SJCRH30 (cell line): ENCODE measurements at regions not wholly inside any gene's neighbourhood (a gene's known extent, or its start where the extent isn't known, plus 50 kb on each side); places are given as distances from the start of the nearest gene placed in this dataset.

Experiments
- DNase-seq, 2 experiments: peaks; one replicate each; pipeline ENCODE4 v3.0.0-alpha.2; 2015 to 2020
- H3K27ac ChIP-seq: fragments of 250-450 bp; sonication (Bioruptor Pico); 2 replicates; pipeline ENCODE4 v1.5.1; 2020; ENCODE audit warnings: mild to moderate bottlenecking, moderate library complexity
- H3K27me3 ChIP-seq: fragments of 250-450 bp; sonication (Bioruptor Pico); 2 replicates; pipeline ENCODE4 v1.5.1; 2020; ENCODE audit warnings: mild to moderate bottlenecking, moderate library complexity
- H3K36me3 ChIP-seq: fragments of 250-450 bp; sonication (Bioruptor Pico); 2 replicates; pipeline ENCODE4 v1.5.1; 2020; ENCODE audit warnings: mild to moderate bottlenecking, moderate library complexity
- H3K4me1 ChIP-seq: fragments of 250-450 bp; sonication (Bioruptor Pico); 2 replicates; pipeline ENCODE4 v1.5.1; 2020; ENCODE audit warnings: mild to moderate bottlenecking, moderate library complexity
- H3K4me3 ChIP-seq: fragments of 250-450 bp; sonication (Bioruptor Pico); 2 replicates; pipeline ENCODE4 v1.5.1; 2020; ENCODE audit warnings: mild to moderate bottlenecking, moderate library complexity
- H3K9me3 ChIP-seq: fragments of 250-450 bp; sonication (Bioruptor Pico); replicated peaks from 2 replicates; pipeline ENCODE4 v1.5.1; 2020; ENCODE audit warnings: mild to moderate bottlenecking, moderate library complexity

- H3K4me3 ChIP-seq: no peak overlapping the region
- no peaks in the 10 kb centered on the region for H3K27me3 ChIP-seq
- no peak overlapping the region for H3K27ac ChIP-seq
- no peaks in the 10 kb centered on the region for H3K36me3 ChIP-seq
- H3K9me3 ChIP-seq: no peaks in the 10 kb centered on the region
- DNase-seq: no peak
- no peaks in the 10 kb centered on the region for H3K4me1 ChIP-seq
These were observed 72.1 kb upstream of the FOXQ1 start for GRCh38 chr6:1239805-1240204.

GRCh38 chr6:1238040-1238439 is 73.9 kb upstream of the FOXQ1 start:
- Histone ChIP-seq H3K4me1 (no peaks in the 10 kb centered on the region), H3K27me3 (no peaks in the 10 kb centered on the region), H3K36me3 (no peaks in the 10 kb centered on the region), H3K27ac (no peak overlapping the region), H3K9me3 (no peaks in the 10 kb centered on the region), H3K4me3 (no peak overlapping the region)
- DNase-seq: no peak

GRCh38 chr6:1237636-1238035 is 74.3 kb upstream of the FOXQ1 start:
- no peaks in the 10 kb centered on the region for H3K4me1 ChIP-seq
- H3K9me3 ChIP-seq: no peaks in the 10 kb centered on the region
- no peak overlapping the region for H3K27ac ChIP-seq
- no peaks in the 10 kb centered on the region for H3K27me3 ChIP-seq
- H3K36me3 ChIP-seq: no peaks in the 10 kb centered on the region
- H3K4me3 ChIP-seq: no peak overlapping the region
- DNase-seq: no peak

- no peaks in the 10 kb centered on the region for H3K36me3 ChIP-seq
- no peaks in the 10 kb centered on the region for H3K9me3 ChIP-seq
- no peak overlapping the region for H3K27ac ChIP-seq
- DNase-seq: no peak
- H3K27me3 ChIP-seq: no peaks in the 10 kb centered on the region
- no peak overlapping the region for H3K4me3 ChIP-seq
- H3K4me1 ChIP-seq: no peaks in the 10 kb centered on the region
These were observed 76.1 kb upstream of the FOXQ1 start for GRCh38 chr6:1235825-1236224.

GRCh38 chr6:1233924-1234323 is 78.0 kb upstream of the FOXQ1 start:
- Histone ChIP-seq H3K9me3 (no peaks in the 10 kb centered on the region), H3K27me3 (no peaks in the 10 kb centered on the region), H3K4me1 (no peaks in the 10 kb centered on the region), H3K36me3 (no peaks in the 10 kb centered on the region), H3K27ac (no peak overlapping the region), H3K4me3 (no peak overlapping the region)
- no peak for DNase-seq

- no peaks in the 10 kb centered on the region for H3K27me3 ChIP-seq
- H3K9me3 ChIP-seq: no peaks in the 10 kb centered on the region
- no peak overlapping the region for H3K4me3 ChIP-seq
- H3K27ac ChIP-seq: no peak overlapping the region
- DNase-seq: no peak
- H3K36me3 ChIP-seq: no peaks in the 10 kb centered on the region
- no peaks in the 10 kb centered on the region for H3K4me1 ChIP-seq
These were observed 79.3 kb upstream of the FOXQ1 start for GRCh38 chr6:1232578-1232977.

- DNase-seq: no peak
- no peaks in the 10 kb centered on the region for H3K27me3 ChIP-seq
- no peak overlapping the region for H3K27ac ChIP-seq
- no peaks in the 10 kb centered on the region for H3K9me3 ChIP-seq
- no peaks in the 10 kb centered on the region for H3K4me1 ChIP-seq
- H3K4me3 ChIP-seq: no peak overlapping the region
- H3K36me3 ChIP-seq: no peaks in the 10 kb centered on the region
These were observed 80.0 kb upstream of the FOXQ1 start for GRCh38 chr6:1231941-1232340.

GRCh38 chr6:1230689-1231605 is 81.0 kb upstream of the FOXQ1 start:
- Histone ChIP-seq H3K27me3 (no peaks in the 10 kb centered on the region), H3K4me3 (no peak overlapping the region), H3K4me1 (no peaks in the 10 kb centered on the region), H3K9me3 (no peaks in the 10 kb centered on the region), H3K36me3 (no peaks in the 10 kb centered on the region), H3K27ac (no peak overlapping the region)
- DNase-seq: no peak

- no peak for DNase-seq
These were observed 81.6 kb upstream of the FOXQ1 start for GRCh38 chr6:1230281-1230680.

GRCh38 chr6:1229808-1230207 is 82.1 kb upstream of the FOXQ1 start:
- Histone ChIP-seq H3K4me1 (no peaks in the 10 kb centered on the region), H3K27me3 (no peaks in the 10 kb centered on the region), H3K9me3 (no peaks in the 10 kb centered on the region), H3K4me3 (no peak overlapping the region), H3K27ac (no peak overlapping the region), H3K36me3 (no peaks in the 10 kb centered on the region)
- DNase-seq: no peak

More at GRCh38 chr6:1230281-1230680, 81.6 kb upstream of the FOXQ1 start:
- Histone ChIP-seq H3K4me1 (no peaks in the 10 kb centered on the region), H3K27ac (no peak overlapping the region), H3K27me3 (no peaks in the 10 kb centered on the region), H3K4me3 (no peak overlapping the region), H3K9me3 (no peaks in the 10 kb centered on the region), H3K36me3 (no peaks in the 10 kb centered on the region)

- DNase-seq: no peak
- H3K9me3 ChIP-seq: no peaks in the 10 kb centered on the region
- H3K36me3 ChIP-seq: no peaks in the 10 kb centered on the region
- H3K4me1 ChIP-seq: no peaks in the 10 kb centered on the region
- no peaks in the 10 kb centered on the region for H3K27me3 ChIP-seq
- no peak overlapping the region for H3K4me3 ChIP-seq
- no peak overlapping the region for H3K27ac ChIP-seq
These were observed 82.6 kb upstream of the FOXQ1 start for GRCh38 chr6:1229301-1229700.

- DNase-seq: no peak
- Histone ChIP-seq H3K27ac (no peak overlapping the region), H3K9me3 (no peaks in the 10 kb centered on the region), H3K27me3 (no peaks in the 10 kb centered on the region), H3K36me3 (no peaks in the 10 kb centered on the region), H3K4me3 (no peak overlapping the region), H3K4me1 (no peaks in the 10 kb centered on the region)
These were observed 83.1 kb upstream of the FOXQ1 start for GRCh38 chr6:1228754-1229191.

- H3K27me3 ChIP-seq: no peaks in the 10 kb centered on the region
- no peaks in the 10 kb centered on the region for H3K4me1 ChIP-seq
- H3K9me3 ChIP-seq: no peaks in the 10 kb centered on the region
- H3K27ac ChIP-seq: no peak overlapping the region
- no peak overlapping the region for H3K4me3 ChIP-seq
- DNase-seq: no peak
- H3K36me3 ChIP-seq: no peaks in the 10 kb centered on the region
These were observed 83.8 kb upstream of the FOXQ1 start for GRCh38 chr6:1227935-1228753.

- Histone ChIP-seq H3K9me3 (no peaks in the 10 kb centered on the region), H3K36me3 (no peaks in the 10 kb centered on the region), H3K4me1 (no peaks in the 10 kb centered on the region), H3K4me3 (no peak overlapping the region), H3K27me3 (no peaks in the 10 kb centered on the region), H3K27ac (no peak overlapping the region)
- DNase-seq: no peak
These were observed 84.3 kb upstream of the FOXQ1 start for GRCh38 chr6:1227600-1227934.

GRCh38 chr6:1226277-1227099 is 85.4 kb upstream of the FOXQ1 start:
- no peaks in the 10 kb centered on the region for H3K27me3 ChIP-seq
- DNase-seq: no peak
- no peaks in the 10 kb centered on the region for H3K4me1 ChIP-seq
- no peak overlapping the region for H3K27ac ChIP-seq
- H3K9me3 ChIP-seq: no peaks in the 10 kb centered on the region
- no peak overlapping the region for H3K4me3 ChIP-seq
- H3K36me3 ChIP-seq: no peaks in the 10 kb centered on the region
